GM12878 (cell line): ENCODE measurements at regions not wholly inside any gene's neighbourhood (a gene's known extent, or its start where the extent isn't known, plus 50 kb on each side); places are given as distances from the start of the nearest gene placed in this dataset.

Experiments used
- ATAC-seq: fragments of 200-7000 bp; cut with Tn5 transposase; 3 replicates; pipeline ENCODE4 v1.9.1; 2020; ENCODE audit warnings: mild to moderate bottlenecking, moderate library complexity
- BruUV-seq: library from RNA; stranded (reverse); fragments of 400-500 nt; replicated peaks from 2 replicates; lab custom pipeline; 2021; lab: Mats Ljungman, UMichigan
- CTCF ChIA-PET: fragments of 300-600 bp; sonication (Branson Sonifier 250); formaldehyde crosslinking; extraction: SDS; loops from one replicate; lab custom pipeline; 2021; ENCODE audit warnings: inconsistent platforms; lab: Yijun Ruan, JAX
- POLR2A ChIA-PET: fragments of 350-600 bp; formaldehyde crosslinking; extraction: SDS; loops from one replicate; lab custom pipeline; 2021; ENCODE audit warnings: inconsistent platforms; lab: Charles Lee
- RAD21 ChIA-PET: fragments of 300-600 bp; sonication (Branson Sonifier 250); formaldehyde crosslinking; loops from one replicate; lab custom pipeline; 2023; ENCODE audit warnings: antibody characterized with exemption; ENCODE audit not compliant: unreplicated experiment; lab: Charles Lee
- SMC1A ChIA-PET: fragments of 300-600 bp; sonication (Branson Sonifier 250); formaldehyde crosslinking; loops from one replicate; lab custom pipeline; 2023; ENCODE audit not compliant: unreplicated experiment, uncharacterized antibody; lab: Charles Lee
- DNase-seq: peaks from one replicate; pipeline ENCODE4 v3.0.0-alpha.2; 2011; ENCODE audit warnings: low read depth, low spot score
- FAIRE-seq: peaks from 3 replicates; lab custom pipeline; 2011; peaks lifted over from hg19 to GRCh38; lab: Jason Lieb, UNC
- H2AFZ ChIP-seq: 2 replicates; pipeline ENCODE4 v1.6.0; 2011; ENCODE audit warnings: low read depth, low read length, control low read depth; ENCODE audit not compliant: control insufficient read depth
- H3K27ac ChIP-seq: 2 replicates; pipeline ENCODE4 v1.5.1; 2011; ENCODE audit warnings: control low read depth; ENCODE audit not compliant: control insufficient read depth, insufficient read depth
- H3K27me3 ChIP-seq, 2 experiments: replicated peaks in 1 of 2; 2 replicates each; pipeline versions ENCODE4 v1.6.0 to v1.6.1; 2011; ENCODE audit warnings: low read length in 1 of 2; ENCODE audit not compliant: control insufficient read depth in 2 of 2, insufficient read depth in 2 of 2
- H3K36me3 ChIP-seq, 2 experiments: 2 replicates each; pipeline ENCODE4 v1.5.1; 2011; ENCODE audit warnings: low read length in 1 of 2; ENCODE audit not compliant: control insufficient read depth in 2 of 2, insufficient read depth in 2 of 2
- H3K4me1 ChIP-seq: 2 replicates; pipeline ENCODE4 v1.6.1; 2011; ENCODE audit warnings: mild to moderate bottlenecking, low read length, moderate library complexity, mixed read lengths; ENCODE audit not compliant: control insufficient read depth, insufficient read depth
- H3K4me2 ChIP-seq: 2 replicates; pipeline ENCODE4 v1.6.0; 2011; ENCODE audit warnings: control low read depth; ENCODE audit not compliant: control insufficient read depth, insufficient read depth
- H3K4me3 ChIP-seq: fragments of 200-600 bp; sonication (generic); 2 replicates; pipeline ENCODE4 v1.5.1; 2016
- H3K79me2 ChIP-seq: 2 replicates; pipeline ENCODE4 v1.6.0; 2011; ENCODE audit warnings: low read length; ENCODE audit not compliant: control insufficient read depth, insufficient read depth
- H3K9ac ChIP-seq: 2 replicates; pipeline ENCODE4 v1.8.0; 2011; ENCODE audit warnings: low read length, control low read depth, mixed read lengths; ENCODE audit not compliant: control insufficient read depth, insufficient read depth
- H3K9me3 ChIP-seq: replicated peaks from 3 replicates; pipeline ENCODE4 v1.5.1; 2011; ENCODE audit warnings: mild to moderate bottlenecking, low read length; ENCODE audit not compliant: control insufficient read depth, insufficient read depth
- H4K20me1 ChIP-seq: 2 replicates; pipeline ENCODE4 v1.6.0; 2011; ENCODE audit not compliant: control insufficient read depth, insufficient read depth
- ATF7 ChIP-seq: fragments of 450-650 bp; IDR thresholded peaks from 2 replicates; pipeline ENCODE4 v1.6.1; 2016; ENCODE audit warnings: low read depth, mild to moderate bottlenecking
- BMI1 ChIP-seq: fragments of 450-650 bp; IDR thresholded peaks from 2 replicates; pipeline ENCODE4 v1.6.1; 2016; ENCODE audit warnings: mild to moderate bottlenecking, moderate library complexity, borderline replicate concordance
- CHD2 ChIP-seq: IDR thresholded peaks from 2 replicates; pipeline ENCODE4 v1.6.1; 2011; ENCODE audit warnings: low read depth, low read length, improper control_type of control experiment, borderline replicate concordance
- IKZF1 ChIP-seq: fragments of 450-650 bp; conservative IDR thresholded peaks from 2 replicates; pipeline ENCODE4 v1.6.1; 2017; ENCODE audit warnings: antibody characterized with exemption, mild to moderate bottlenecking
- IRF4 ChIP-seq: IDR thresholded peaks from 2 replicates; pipeline ENCODE4 v1.6.1; 2011; ENCODE audit warnings: low read depth, low read length
- MEF2A ChIP-seq: IDR thresholded peaks from 2 replicates; pipeline ENCODE4 v1.6.1; 2011; ENCODE audit warnings: low read depth, mild to moderate bottlenecking, low read length, moderate library complexity; ENCODE audit not compliant: insufficient read depth
- MEF2B ChIP-seq: fragments of 450-650 bp; IDR thresholded peaks from 2 replicates; pipeline ENCODE4 v1.6.1; 2018; ENCODE audit warnings: mild to moderate bottlenecking, moderate library complexity; ENCODE audit not compliant: partially characterized antibody, poor library complexity, severe bottlenecking
- NFIC ChIP-seq: IDR thresholded peaks from 2 replicates; pipeline ENCODE4 v1.6.1; 2012; ENCODE audit warnings: low read depth, mild to moderate bottlenecking, inconsistent platforms, low read length, moderate library complexity
- NFXL1 ChIP-seq: fragments of 450-650 bp; IDR thresholded peaks from 2 replicates; pipeline ENCODE4 v1.6.1; 2017; ENCODE audit warnings: antibody characterized with exemption, mild to moderate bottlenecking, borderline replicate concordance
- NR2C1 ChIP-seq: fragments of 450-650 bp; IDR thresholded peaks from 2 replicates; pipeline ENCODE4 v1.6.1; 2017; ENCODE audit warnings: antibody characterized with exemption, mild to moderate bottlenecking, moderate library complexity
- SMAD5 ChIP-seq: IDR thresholded peaks from 2 replicates; pipeline ENCODE4 v1.6.1; 2016; ENCODE audit warnings: antibody characterized with exemption, low read depth
- SRF ChIP-seq, 2 experiments: IDR thresholded peaks; 2 replicates each; pipeline ENCODE4 v1.6.1; 2011; ENCODE audit warnings: low read depth in 2 of 2, low read length in 2 of 2, mild to moderate bottlenecking in 1 of 2, moderate library complexity in 1 of 2
- WGBS: methylation state at CpG from one replicate; pipeline ENCODE4 v1.1.6; 2016; ENCODE audit warnings: low lambda C conversion rate; ENCODE audit not compliant: insufficient replicate concordance, insufficient coverage; ENCODE audit errors: missing lambda C conversion rate; 5-methylcytosine and 5-hydroxymethylcytosine counted together
- in situ Hi-C: fragments of 300-500 bp; cut with MboI; formaldehyde crosslinking; loops from 9 replicates; pipeline ENCODE4 v1.14.3; 2018; ENCODE audit warnings: mixed read lengths
- intact Hi-C: fragments of 100-400 bp; cut with micrococcal nuclease; formaldehyde crosslinking; loops from one replicate; pipeline ENCODE4 v1.14.2; 2022; ENCODE audit not compliant: unreplicated experiment

DNA sequence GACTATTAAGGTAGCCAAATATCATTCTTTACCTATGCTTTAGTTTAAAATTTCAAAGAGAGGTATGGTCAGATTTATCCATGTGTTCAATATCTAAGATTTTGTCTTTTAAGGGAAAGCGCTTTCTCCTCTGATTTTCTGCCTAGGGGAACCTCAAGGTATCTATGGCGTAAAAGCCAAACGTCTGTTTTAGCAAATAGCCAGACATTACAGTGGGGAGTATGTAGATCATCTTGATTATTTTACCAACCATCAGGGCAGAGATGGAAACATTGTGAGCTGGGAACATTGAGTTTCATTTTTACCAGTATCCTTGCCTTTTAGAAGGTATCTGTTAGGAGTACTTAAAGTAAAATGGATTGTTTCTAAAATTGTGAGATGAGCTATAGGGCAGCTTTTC is 71.0 kb downstream of the LEPR start:
- POLR2A ChIA-PET: no interaction called here
- intact Hi-C loops: no loop called here
- CTCF ChIA-PET: interaction anchor here (0.7 kb wide), 1 partner anchor 9 kb away, joined by 3 read pairs; no protein-coding TSS in a partner anchor
- TF ChIP-seq NFXL1 (no peak), MEF2A (no peak), SMAD5 (no peak), SRF (IDR thresholded peaks at IDR 0.05; ENCODE audit: low read depth in 2 of 2, low read length in 2 of 2) (no peak), BMI1 (no peak), CHD2 (no peak), MEF2B (no peak), IKZF1 (no peak), ATF7 (no peak), IRF4 (no peak), NR2C1 (no peak), NFIC (no peak)
- FAIRE-seq (no peak), ATAC-seq (no peak), DNase-seq (no peak)
- RAD21 ChIA-PET: no interaction called here
- H3K9ac ChIP-seq: no peak overlapping the region
- no peaks in the 10 kb centered on the region for H4K20me1 ChIP-seq
- in situ Hi-C loops: no loop called here
- no peak overlapping the region for H3K4me2 ChIP-seq
- no peaks in the 10 kb centered on the region for H3K4me1 ChIP-seq
- SMC1A ChIA-PET: interaction anchor here (1.0 kb wide), 1 partner anchor 11 kb away, joined by 6 read pairs; no protein-coding TSS in a partner anchor
- H2AFZ ChIP-seq: no peak overlapping the region
- no peaks in the 10 kb centered on the region for H3K9me3 ChIP-seq
- no peak overlapping the region for H3K4me3 ChIP-seq
- no peaks in the 10 kb centered on the region for H3K36me3 ChIP-seq
- no peak overlapping the region for H3K27ac ChIP-seq
- 40% methylated on average over 3 of the region's 3 CpGs for WGBS
- BruUV-seq: no TSS peak
- no peaks in the 10 kb centered on the region for H3K79me2 ChIP-seq
- H3K27me3 ChIP-seq: no peaks in the 10 kb centered on the region
